Stimulated activated CD4-positive, alpha-beta T cell treated with anti-CD3 and anti-CD28 coated beads, Interleukin-4, amount 100 ng/mL, for 1 hour (primary cell): ENCODE measurements at regions not wholly inside any gene's neighbourhood (a gene's known extent, or its start where the extent isn't known, plus 50 kb on each side); places are given as distances from the start of the nearest gene placed in this dataset.
"Not testable (repeated sequence)": the region's sequence is repeated elsewhere in the genome, so short reads cannot be mapped to it uniquely, and the experiment has no call there.

Experiments used
- DNase-seq: peaks from one replicate; pipeline ENCODE4 v3.0.0-alpha.2; 2020

DNA sequence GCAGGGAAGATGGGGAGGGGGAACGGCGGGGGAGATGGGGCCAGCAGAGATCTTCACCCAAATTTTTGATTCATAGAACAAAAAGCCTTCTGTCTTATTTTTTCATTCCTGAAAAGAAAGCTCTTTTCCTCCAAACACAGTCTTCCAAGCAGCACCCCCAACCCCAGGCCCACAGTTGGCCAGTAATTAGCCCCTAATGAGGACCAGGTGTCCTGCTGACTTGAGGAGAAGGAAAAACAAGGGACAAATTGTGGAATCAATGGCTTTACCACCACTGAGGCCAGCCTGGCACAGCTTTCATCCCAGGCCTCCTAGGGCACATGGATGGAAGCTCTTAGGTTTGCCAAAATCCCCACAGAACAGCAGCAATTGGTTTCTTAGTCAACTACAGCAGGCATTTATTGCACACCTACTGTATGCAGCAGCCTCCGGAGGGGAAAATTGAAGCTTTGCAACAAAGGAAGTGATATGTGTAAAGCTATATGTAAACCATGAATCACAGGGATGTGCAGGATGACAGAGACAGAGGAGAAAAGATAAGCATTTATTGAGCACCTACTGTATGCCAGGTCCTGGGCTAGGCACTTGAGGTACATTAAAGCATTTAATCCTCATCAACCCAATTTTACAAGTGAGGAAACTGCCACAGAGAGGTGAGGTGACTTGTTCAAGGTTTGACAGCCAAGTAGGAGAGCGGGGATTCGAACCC is 199.5 kb downstream of the TBC1D2B start:
- DNase-seq, result no peak

- DNase-seq, result not testable (repeated sequence)
Observed at GRCh38 chr15:77876107-77876820, 201.2 kb downstream of the TBC1D2B start.

- peak; percentile 43 for DNase-seq
Observed at GRCh38 chr15:77875066-77875721, 202.3 kb downstream of the TBC1D2B start.

- DNase-seq, result no peak
Observed at GRCh38 chr15:77874063-77874462, 203.4 kb downstream of the TBC1D2B start.

DNA sequence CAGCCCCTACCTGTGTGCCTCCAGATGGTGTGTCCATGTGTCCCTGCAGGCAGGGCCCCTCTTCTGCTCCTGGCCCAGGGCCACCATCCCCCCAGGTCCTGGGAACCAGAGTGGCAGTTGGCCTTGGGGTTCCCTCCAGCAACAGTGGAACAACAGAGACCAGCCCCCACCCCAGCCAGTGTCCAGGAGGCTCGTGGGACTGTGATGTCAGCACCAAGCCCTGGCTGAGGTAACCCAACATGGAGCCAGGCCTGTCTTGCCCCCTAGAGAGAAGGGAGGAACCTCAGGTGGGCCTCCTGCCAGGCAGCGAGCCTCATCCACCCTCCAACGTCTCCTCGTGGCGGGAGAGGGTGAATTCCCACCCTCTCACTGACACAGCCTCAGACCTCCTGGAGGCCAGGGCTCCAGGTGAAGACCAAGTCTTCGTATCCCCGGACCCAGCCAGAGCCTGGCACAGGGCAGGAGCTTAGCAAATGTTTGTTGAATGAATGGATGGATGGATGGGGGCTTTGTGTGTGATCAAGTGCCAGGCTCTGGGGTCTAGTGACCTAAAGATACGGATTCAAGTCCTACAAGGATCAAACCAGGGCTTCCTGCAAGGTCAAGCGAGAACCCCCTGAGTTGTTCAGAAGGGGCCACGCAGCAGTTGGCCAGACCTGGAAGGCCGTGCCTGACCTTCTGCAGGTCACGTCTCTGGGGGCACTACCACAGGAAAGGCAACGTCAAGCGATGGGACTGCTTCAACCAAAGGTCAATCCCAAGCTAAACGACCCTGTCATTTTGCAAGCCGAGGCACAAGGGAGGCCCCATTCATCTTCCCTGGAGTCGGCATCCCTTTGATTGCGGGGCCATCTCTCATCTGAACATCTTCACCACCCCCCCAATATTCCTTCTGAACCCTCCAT is 204.7 kb downstream of the TBC1D2B start:
- DNase-seq, result not testable (repeated sequence)

GRCh38 chr15:77871852-77872371 is 205.6 kb downstream of the TBC1D2B start:
- no peak for DNase-seq

- DNase-seq, result peak; percentile 34
Observed at GRCh38 chr15:77870195-77871065, 207.1 kb downstream of the TBC1D2B start.

GRCh38 chr15:77869021-77869895 is 208.3 kb downstream of the TBC1D2B start:
- no peak for DNase-seq

DNA sequence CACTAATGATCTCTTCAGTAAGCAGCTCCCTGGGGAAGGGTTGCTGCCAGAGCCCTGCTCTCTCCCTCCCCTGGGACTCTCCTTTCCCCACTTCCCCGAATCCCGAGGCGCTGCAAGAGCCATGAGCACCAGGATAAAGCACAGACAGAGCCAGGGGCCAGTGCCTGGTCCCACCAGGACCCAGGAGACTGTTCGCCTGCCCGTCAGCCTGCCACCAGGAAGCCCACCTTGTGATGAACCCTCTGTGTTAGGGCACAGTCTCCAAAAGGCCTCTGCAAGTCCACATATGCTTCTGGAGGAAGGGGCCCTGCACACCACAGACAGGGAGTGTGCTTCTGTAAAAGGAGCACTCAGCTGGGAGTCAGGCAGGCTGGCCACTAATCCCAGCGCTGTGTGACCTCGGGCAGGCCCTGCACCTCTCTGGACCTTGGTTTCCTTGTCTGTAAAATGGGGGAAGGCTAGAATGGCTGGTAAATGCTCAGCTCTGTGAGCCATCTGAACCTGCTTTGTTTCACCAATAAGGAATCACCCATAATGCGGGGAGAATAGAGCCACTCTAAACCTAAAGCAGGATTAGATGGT is 209.4 kb downstream of the TBC1D2B start:
- DNase-seq, result not testable (repeated sequence)

- no peak for DNase-seq
Observed at GRCh38 chr15:77867266-77868047, 210.1 kb downstream of the TBC1D2B start.

DNA sequence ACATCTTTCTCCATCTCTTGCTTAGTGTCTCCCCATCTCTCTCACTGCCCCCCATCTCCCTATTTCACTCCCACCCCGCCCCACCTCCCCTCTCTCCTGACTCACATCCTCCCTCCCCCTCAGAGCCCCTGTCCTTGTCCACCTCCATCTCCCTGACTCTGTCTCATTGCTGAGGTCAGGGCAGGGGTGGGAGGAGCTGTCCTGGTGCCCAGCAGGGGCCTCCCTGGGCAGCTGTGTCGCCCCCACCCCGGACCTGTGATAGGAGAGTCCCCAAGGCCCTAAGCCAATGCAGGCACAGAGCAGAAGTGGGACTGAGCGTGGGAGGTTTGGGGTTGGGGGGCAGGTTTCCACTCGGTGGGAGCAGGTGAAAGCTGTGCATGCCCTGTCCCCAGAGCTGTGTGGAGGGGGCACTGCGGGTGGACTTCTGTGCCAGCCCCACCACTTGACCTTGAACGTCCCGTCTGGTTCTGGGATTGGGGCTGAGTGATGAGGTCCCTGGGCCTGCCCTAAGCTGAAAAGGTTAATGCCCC is 210.8 kb downstream of the TBC1D2B start:
- no peak for DNase-seq

- DNase-seq, result no peak
Observed at GRCh38 chr15:77866186-77866585, 211.3 kb downstream of the TBC1D2B start.

GRCh38 chr15:77865701-77866100 is 211.8 kb downstream of the TBC1D2B start:
- no peak for DNase-seq

GRCh38 chr15:77865106-77865610 is 212.4 kb downstream of the TBC1D2B start:
- no peak for DNase-seq

- no peak for DNase-seq
Observed at GRCh38 chr15:77864211-77865105, 213.1 kb downstream of the TBC1D2B start.

- no peak for DNase-seq
Observed at GRCh38 chr15:77863491-77864105, 213.9 kb downstream of the TBC1D2B start.

- no peak for DNase-seq
Observed at GRCh38 chr15:77862651-77863104, 214.8 kb downstream of the TBC1D2B start.
